Fibroblast of mammary gland (primary cell): ENCODE measurements at regions not wholly inside any gene's neighbourhood (a gene's known extent, or its start where the extent isn't known, plus 50 kb on each side); places are given as distances from the start of the nearest gene placed in this dataset.

ENCODE experiments used
- DNase-seq: peaks from one replicate; pipeline ENCODE4 v3.0.0-alpha.2; 2010; ENCODE audit warnings: low read depth
- H3K4me3 ChIP-seq: 2 replicates; pipeline ENCODE4 v1.5.1; 2011; ENCODE audit warnings: low read depth, mild to moderate bottlenecking, low read length, moderate library complexity; ENCODE audit not compliant: control insufficient read depth
- CTCF ChIP-seq: conservative IDR thresholded peaks from 2 replicates; pipeline ENCODE4 v1.5.1; 2011; ENCODE audit warnings: low read depth, low read length, inconsistent platforms; ENCODE audit not compliant: control insufficient read depth, insufficient read depth

- no peak overlapping the region for H3K4me3 ChIP-seq
- TF ChIP-seq CTCF = no peak
- no peak for DNase-seq
Observed at GRCh38 chr7:42587806-42588205, 324.1 kb downstream of the C7orf25 start.

GRCh38 chr7:42580061-42580460 lies 331.8 kb downstream of the C7orf25 start:
- no peak overlapping the region for H3K4me3 ChIP-seq
- DNase-seq = no peak
- TF ChIP-seq CTCF = no peak

- no peak for DNase-seq
- no peak for TF ChIP-seq CTCF
- H3K4me3 ChIP-seq = no peak overlapping the region
Observed at GRCh38 chr7:42575171-42575570, 336.7 kb downstream of the C7orf25 start.

GRCh38 chr7:42574685-42575084 lies 337.2 kb downstream of the C7orf25 start:
- peak; percentile 20 for DNase-seq
- peak; percentile 32 for TF ChIP-seq CTCF
- no peak overlapping the region for H3K4me3 ChIP-seq

GRCh38 chr7:42573881-42574672 lies 337.1 kb upstream of the GLI3 start:
- no peak for TF ChIP-seq CTCF
- no peak overlapping the region for H3K4me3 ChIP-seq
- DNase-seq = no peak

- H3K4me3 ChIP-seq = no peak overlapping the region
- DNase-seq = no peak
- no peak for TF ChIP-seq CTCF
Observed at GRCh38 chr7:42572561-42572960, 335.6 kb upstream of the GLI3 start.
